Medulla oblongata (tissue), 1 donor: ENCODE measurements at regions not wholly inside any gene's neighbourhood (a gene's known extent, or its start where the extent isn't known, plus 50 kb on each side); places are given as distances from the start of the nearest gene placed in this dataset.
"Not testable (repeated sequence)": the region's sequence is repeated elsewhere in the genome, so short reads cannot be mapped to it uniquely, and the experiment has no call there.

Source experiments
- DNase-seq: peaks from one replicate; pipeline ENCODE4 v3.0.0-alpha.2; 2015; ENCODE audit errors: extremely low spot score

- no peak for DNase-seq
These were observed 550.3 kb downstream of the SMARCA1 start for GRCh38 chrX:128973033-128973432.

GRCh38 chrX:128961290-128961689 lies 562.0 kb downstream of the SMARCA1 start:
- DNase-seq, result no peak

GRCh38 chrX:128954697-128955096 lies 568.6 kb downstream of the SMARCA1 start:
- DNase-seq, result not testable (repeated sequence)

GRCh38 chrX:128931071-128931470 lies 592.2 kb downstream of the SMARCA1 start:
- DNase-seq, result no peak

- no peak for DNase-seq
These were observed 593.8 kb downstream of the SMARCA1 start for GRCh38 chrX:128929271-128930057.

GRCh38 chrX:128928636-128929035 lies 594.7 kb downstream of the SMARCA1 start:
- no peak for DNase-seq

GRCh38 chrX:128927363-128927762 lies 595.9 kb downstream of the SMARCA1 start:
- DNase-seq, result no peak

GRCh38 chrX:128906753-128907152 lies 616.5 kb downstream of the SMARCA1 start:
- no peak for DNase-seq

- no peak for DNase-seq
These were observed 622.3 kb downstream of the SMARCA1 start for GRCh38 chrX:128901018-128901417.

- no peak for DNase-seq
These were observed 625.7 kb downstream of the SMARCA1 start for GRCh38 chrX:128897621-128898020.

- DNase-seq, result no peak
These were observed 631.7 kb downstream of the SMARCA1 start for GRCh38 chrX:128891554-128891953.

- no peak for DNase-seq
These were observed 638.9 kb downstream of the SMARCA1 start for GRCh38 chrX:128884430-128884829.

- DNase-seq, result no peak
These were observed 639.6 kb downstream of the SMARCA1 start for GRCh38 chrX:128883650-128884049.

GRCh38 chrX:128870361-128870760 lies 652.9 kb downstream of the SMARCA1 start:
- no peak for DNase-seq

GRCh38 chrX:128862557-128862956 lies 660.7 kb downstream of the SMARCA1 start:
- DNase-seq, result no peak

GRCh38 chrX:128848374-128848773 lies 674.9 kb downstream of the SMARCA1 start:
- DNase-seq, result no peak

- no peak for DNase-seq
These were observed 676.9 kb downstream of the SMARCA1 start for GRCh38 chrX:128846385-128846784.

GRCh38 chrX:128818690-128819089 lies 704.6 kb downstream of the SMARCA1 start:
- no peak for DNase-seq

GRCh38 chrX:128816919-128817318 lies 706.4 kb downstream of the SMARCA1 start:
- DNase-seq, result peak; percentile 2

GRCh38 chrX:128807367-128807766 lies 715.9 kb downstream of the SMARCA1 start:
- no peak for DNase-seq

- no peak for DNase-seq
These were observed 718.1 kb downstream of the SMARCA1 start for GRCh38 chrX:128805236-128805635.

GRCh38 chrX:128804828-128805227 lies 718.5 kb downstream of the SMARCA1 start:
- no peak for DNase-seq

GRCh38 chrX:128800138-128800537 lies 723.2 kb downstream of the SMARCA1 start:
- DNase-seq, result no peak

GRCh38 chrX:128783139-128783538 lies 730.9 kb upstream of the ACTRT1 start:
- DNase-seq, result not testable (repeated sequence)
